Sigmoid colon (tissue), 4 donors: ENCODE measurements at regions not wholly inside any gene's neighbourhood (a gene's known extent, or its start where the extent isn't known, plus 50 kb on each side); places are given as distances from the start of the nearest gene placed in this dataset.

Experiments used
- CTCF ChIP-seq, 4 experiments: fragments of 450-650 bp in 3 of 4; fragments of 200-600 bp in 1 of 4; IDR thresholded peaks; one replicate each; pipeline ENCODE4 v1.5.1; 2016 to 2019; ENCODE audit warnings: antibody characterized with exemption in 4 of 4, mild to moderate bottlenecking in 3 of 4, moderate library complexity in 2 of 4
- EP300 ChIP-seq, 4 donors: sonication (generic); formaldehyde crosslinking; IDR thresholded peaks; one replicate each; pipeline ENCODE4 v1.6.1; 2017; ENCODE audit warnings: antibody characterized with exemption in 4 of 4
- POLR2A ChIP-seq, 2 donors: fragments of 450-650 bp; IDR thresholded peaks; one replicate each; pipeline ENCODE4 v1.6.1; 2016; ENCODE audit warnings: antibody characterized with exemption in 2 of 2, mild to moderate bottlenecking in 2 of 2, moderate library complexity in 2 of 2
- POLR2AphosphoS5 ChIP-seq, 4 donors: sonication (generic); formaldehyde crosslinking; IDR thresholded peaks; one replicate each; pipeline ENCODE4 v1.6.1; 2017; ENCODE audit warnings: antibody characterized with exemption in 4 of 4

DNA sequence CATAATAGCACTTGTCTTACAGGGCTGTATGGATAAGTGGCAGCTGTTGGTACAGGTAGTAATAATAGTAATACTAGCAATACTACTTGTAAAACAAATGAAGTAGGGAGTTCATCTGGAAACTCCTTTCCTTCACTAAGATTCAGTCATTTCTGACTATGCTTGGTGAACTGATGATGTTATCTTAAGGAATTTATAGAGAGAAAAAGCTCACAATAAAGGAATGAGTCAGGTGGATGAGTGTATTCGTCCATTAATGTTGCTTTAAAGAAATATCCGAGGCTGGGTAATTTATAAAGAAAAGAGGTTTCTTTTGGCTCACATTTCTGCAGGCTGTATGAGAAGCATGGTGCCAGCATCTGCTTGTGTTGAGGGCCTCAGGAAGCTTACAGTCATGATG lies 477.3 kb downstream of the KLF12 start:
- TF ChIP-seq CTCF (IDR thresholded peaks at IDR 0.05) (no peak), POLR2AphosphoS5 (IDR thresholded peaks at IDR 0.05) (no peak), POLR2A (IDR thresholded peaks at IDR 0.05) (no peak), EP300 (IDR thresholded peaks at IDR 0.05) (no peak)
